Putamen (tissue), 1 donor: ENCODE measurements at regions not wholly inside any gene's neighbourhood (a gene's known extent, or its start where the extent isn't known, plus 50 kb on each side); places are given as distances from the start of the nearest gene placed in this dataset.

Source experiments
- DNase-seq: peaks from one replicate; pipeline ENCODE4 v3.0.0-alpha.2; 2016; ENCODE audit warnings: low spot score

- no peak for DNase-seq
These were observed 951.3 kb upstream of the ACVR2A start for GRCh38 chr2:146893500-146894041.

GRCh38 chr2:146890491-146890890 is 954.3 kb upstream of the ACVR2A start:
- no peak for DNase-seq

- DNase-seq: no peak
These were observed 964.9 kb upstream of the ACVR2A start for GRCh38 chr2:146879882-146880281.

- no peak for DNase-seq
These were observed 970.6 kb upstream of the ACVR2A start for GRCh38 chr2:146874260-146874658.

GRCh38 chr2:146873646-146874259 is 971.1 kb upstream of the ACVR2A start:
- DNase-seq: no peak

GRCh38 chr2:146873056-146873455 is 971.8 kb upstream of the ACVR2A start:
- DNase-seq: no peak

- no peak for DNase-seq
These were observed 974.1 kb upstream of the ACVR2A start for GRCh38 chr2:146870691-146871090.

GRCh38 chr2:146869328-146869727 is 975.5 kb upstream of the ACVR2A start:
- DNase-seq: no peak

GRCh38 chr2:146868051-146868450 is 976.8 kb upstream of the ACVR2A start:
- no peak for DNase-seq

- no peak for DNase-seq
These were observed 977.3 kb upstream of the ACVR2A start for GRCh38 chr2:146867477-146867986.

- no peak for DNase-seq
These were observed 990.9 kb upstream of the ACVR2A start for GRCh38 chr2:146853741-146854444.

- DNase-seq: no peak
These were observed 992.2 kb upstream of the ACVR2A start for GRCh38 chr2:146852661-146853060.

GRCh38 chr2:146850746-146851145 is 994.1 kb upstream of the ACVR2A start:
- DNase-seq: no peak

- no peak for DNase-seq
These were observed 997.0 kb upstream of the ACVR2A start for GRCh38 chr2:146847846-146848245.

GRCh38 chr2:146844226-146844990 is 1000.4 kb upstream of the ACVR2A start:
- no peak for DNase-seq

GRCh38 chr2:146837857-146838256 is 1007.0 kb upstream of the ACVR2A start:
- no peak for DNase-seq

GRCh38 chr2:146826388-146826787 is 1018.4 kb upstream of the ACVR2A start:
- DNase-seq: no peak

- no peak for DNase-seq
These were observed 1023.0 kb upstream of the ACVR2A start for GRCh38 chr2:146821836-146822316.

- DNase-seq: no peak
These were observed 1024.2 kb upstream of the ACVR2A start for GRCh38 chr2:146820672-146821071.

GRCh38 chr2:146818122-146818521 is 1026.7 kb upstream of the ACVR2A start:
- DNase-seq: no peak

GRCh38 chr2:146817613-146818012 is 1027.2 kb upstream of the ACVR2A start:
- no peak for DNase-seq

GRCh38 chr2:146814971-146815370 is 1029.9 kb upstream of the ACVR2A start:
- DNase-seq: no peak
